Skin of body (tissue), 2 donors: ENCODE measurements at regions not wholly inside any gene's neighbourhood (a gene's known extent, or its start where the extent isn't known, plus 50 kb on each side); places are given as distances from the start of the nearest gene placed in this dataset. TPM values are rescaled to one million over a fixed set of nuclear protein-coding genes. Genes with fewer than 3 reads are reported as not detected.

ENCODE experiments used
- DNase-seq: peaks from one replicate; lab custom pipeline; 2025; lab: John Stamatoyannopoulos, UW
- small RNA-seq: library from RNA; depleted of rRNA; stranded (forward); fragments of <200 nt; gene quantifications from one replicate; pipeline ENCODE3, GENCODE V24; 2014; ENCODE audit warnings: low replicate concordance

DNA sequence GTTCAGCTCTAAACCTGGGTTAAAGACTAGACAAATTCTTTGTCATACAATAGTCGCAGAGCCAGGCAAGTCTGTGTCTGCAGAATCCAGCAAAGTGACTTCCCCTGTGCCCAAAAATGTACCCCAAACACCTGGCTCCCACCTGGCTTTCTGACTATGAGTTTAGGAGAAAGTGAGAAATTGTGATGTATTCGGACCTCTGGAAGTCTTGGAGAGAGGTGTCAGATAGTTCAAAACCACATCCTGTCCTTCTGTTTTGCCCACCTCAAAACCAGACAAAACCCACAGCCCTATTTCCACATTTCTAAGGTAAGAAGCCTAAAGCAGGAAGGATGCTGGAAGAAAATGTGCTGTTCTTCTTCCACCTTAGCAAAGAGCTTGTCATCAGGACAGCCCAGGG lies 63.8 kb upstream of the CLMP start:
- DNase-seq = no peak

DNA sequence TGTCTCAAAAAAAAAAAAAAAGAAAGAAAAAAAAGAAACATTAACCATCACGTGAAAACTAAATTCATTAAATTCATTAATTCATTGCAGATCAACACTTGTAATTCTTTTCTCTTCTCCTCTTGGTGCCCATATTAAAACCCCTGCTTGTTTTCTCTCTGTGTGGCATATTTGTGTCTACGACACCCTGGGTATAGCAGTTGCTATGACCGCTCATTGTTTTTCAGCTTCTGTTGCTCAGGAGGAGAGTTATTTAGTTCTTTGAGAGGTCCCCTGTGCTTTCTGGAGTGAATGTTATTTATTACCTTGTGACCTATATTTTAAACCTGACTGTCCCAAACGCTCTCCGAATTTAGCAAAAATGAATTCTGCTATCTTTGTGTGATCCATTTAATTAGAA lies 62.3 kb upstream of the CLMP start:
- no peak for DNase-seq

DNA sequence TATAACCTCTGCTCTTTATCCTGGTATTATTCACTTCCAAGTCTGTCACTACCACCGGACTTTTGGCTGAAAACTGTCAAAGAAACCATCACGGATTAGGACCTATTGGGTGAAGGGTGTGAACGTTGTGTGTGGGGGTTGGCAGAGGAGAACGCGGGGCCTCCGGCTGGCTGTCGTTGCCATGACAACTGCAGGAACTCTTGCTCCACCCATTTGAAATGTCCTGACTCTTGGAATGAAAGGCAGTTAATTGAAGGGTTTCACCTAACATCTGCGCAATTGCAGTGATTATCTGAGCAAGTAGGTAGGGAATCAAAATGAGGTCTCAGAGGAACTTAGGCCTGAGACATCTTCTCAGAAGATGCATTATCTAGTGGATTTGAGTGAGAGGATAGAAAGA lies 60.9 kb upstream of the CLMP start:
- DNase-seq = no peak

DNA sequence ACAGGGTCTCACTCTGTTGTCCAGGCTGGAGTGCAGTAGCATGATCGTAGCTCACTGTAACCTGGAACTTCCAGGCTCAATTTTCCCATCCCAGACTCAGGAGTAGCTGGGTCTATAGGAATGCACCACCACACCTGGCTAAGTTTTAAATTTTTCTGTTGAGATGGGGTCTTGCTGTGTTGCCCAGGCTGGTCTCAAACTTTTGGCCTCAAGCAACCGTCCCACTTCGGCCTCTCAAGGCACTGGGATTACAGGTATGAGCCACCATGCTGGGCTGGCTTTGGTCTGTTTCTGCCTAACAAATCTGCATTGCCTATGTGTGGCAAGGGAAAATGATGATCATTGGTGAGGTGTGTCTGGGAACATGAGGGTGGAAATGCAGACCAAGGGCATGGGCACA lies 59.3 kb upstream of the CLMP start:
- no peak for DNase-seq

DNA sequence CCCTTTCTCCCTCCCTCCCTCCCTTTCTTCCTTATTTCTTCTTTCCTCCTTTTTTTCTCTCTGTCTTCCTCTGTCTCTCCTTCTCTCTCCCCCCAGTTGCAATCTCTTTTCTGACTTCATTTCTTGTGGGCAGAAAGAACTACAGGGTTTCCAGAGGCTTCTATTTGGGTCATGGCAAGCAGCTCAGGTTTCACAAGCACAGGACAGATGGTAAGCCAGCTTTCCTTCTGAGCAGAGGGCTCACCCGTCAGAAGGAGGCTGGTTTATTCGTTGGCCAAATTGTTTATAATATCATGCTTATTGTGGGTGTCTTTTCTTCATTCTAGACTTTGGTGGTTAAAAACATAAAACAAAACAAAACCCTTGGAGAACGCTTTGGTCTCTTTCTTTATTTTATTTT lies 58.9 kb upstream of the CLMP start:
- DNase-seq = no peak

DNA sequence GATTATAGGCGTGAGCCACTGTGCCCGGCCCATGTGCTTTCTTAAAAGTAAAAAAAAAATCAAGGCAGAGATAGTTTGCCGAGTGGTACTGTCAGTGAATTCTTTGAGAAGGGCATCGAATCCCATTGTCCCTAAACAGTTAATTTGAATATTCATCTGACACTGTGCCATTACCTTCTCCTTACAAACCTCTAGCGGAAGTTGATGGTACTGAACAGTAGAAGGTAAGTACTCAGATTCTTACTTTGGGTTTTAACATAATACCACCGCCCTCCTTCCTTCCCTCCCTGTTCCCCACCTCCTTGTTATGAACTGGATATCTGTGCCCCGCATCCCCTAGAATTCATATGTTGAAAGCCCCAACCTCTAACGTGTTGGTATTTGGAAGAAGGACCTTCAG lies 58.2 kb upstream of the CLMP start:
- no peak for DNase-seq

DNA sequence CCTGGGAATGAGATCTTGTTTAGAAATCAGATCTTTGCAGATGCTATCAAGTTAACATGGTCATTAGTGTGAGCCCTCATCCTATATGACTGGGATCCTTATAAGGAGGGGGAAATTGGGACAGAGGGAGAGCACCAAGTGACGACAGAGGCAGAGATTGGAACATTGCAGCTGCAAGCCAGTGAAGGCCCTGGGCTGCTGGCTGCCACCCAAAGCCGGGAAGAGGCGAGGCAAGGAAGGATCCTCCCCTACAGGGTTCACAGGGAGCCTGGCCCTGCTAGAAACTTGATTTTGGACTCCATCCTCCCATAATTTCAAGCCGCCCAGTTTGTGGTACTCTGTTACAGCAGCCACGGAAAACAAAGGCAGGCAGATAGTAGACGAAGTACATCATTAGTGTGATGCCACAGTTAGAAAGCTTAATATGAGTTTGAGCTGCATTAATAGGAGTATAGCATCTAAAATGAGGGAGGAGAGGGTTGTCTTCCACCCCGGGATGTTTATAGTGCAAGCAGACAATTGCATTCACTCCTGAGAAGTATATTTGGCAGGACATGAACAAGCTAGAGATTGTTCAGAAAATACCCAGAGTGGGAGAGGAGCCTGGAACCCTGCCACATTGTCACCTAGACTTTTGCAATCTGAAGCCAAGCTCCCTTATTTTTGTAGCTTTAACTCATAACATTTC lies 56.8 kb upstream of the CLMP start:
- peak; percentile 18 for DNase-seq

DNA sequence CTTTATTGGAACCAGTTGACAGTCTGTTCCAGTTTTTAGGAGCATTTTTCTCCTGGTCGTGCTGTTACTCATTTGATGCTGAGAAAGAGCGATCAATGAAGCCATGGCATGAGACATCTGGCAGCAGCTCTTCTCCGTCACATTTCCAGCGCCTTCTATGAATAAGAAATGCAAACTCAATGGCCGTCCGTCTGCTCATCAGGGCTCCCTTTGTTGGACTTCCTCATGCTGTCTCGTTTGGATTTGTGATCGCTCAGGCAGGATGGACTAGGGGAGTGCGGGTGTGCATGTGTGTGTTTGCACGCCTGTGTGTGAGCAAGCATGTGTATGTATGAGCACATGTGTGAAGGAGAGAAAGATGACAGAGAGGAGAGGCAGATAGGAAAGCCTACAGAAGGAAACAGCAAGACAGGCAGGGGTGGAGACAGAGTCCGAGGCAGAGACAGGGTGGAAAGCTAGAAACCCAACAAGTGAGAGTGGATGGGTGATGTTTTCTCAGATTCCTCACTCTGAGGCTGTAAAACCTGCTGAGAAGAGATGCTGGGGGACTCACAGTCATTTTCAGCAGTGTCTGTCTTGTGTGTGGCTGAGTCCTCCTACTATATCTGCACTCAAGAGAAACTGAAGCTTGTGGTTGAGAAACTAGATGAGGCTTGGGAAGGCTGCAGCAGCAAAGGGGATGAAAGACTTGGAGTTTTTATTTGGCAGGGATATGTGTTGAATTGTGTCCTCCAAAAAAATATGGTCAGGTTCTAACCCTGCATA lies 56.0 kb upstream of the CLMP start:
- peak; percentile 6 for DNase-seq

DNA sequence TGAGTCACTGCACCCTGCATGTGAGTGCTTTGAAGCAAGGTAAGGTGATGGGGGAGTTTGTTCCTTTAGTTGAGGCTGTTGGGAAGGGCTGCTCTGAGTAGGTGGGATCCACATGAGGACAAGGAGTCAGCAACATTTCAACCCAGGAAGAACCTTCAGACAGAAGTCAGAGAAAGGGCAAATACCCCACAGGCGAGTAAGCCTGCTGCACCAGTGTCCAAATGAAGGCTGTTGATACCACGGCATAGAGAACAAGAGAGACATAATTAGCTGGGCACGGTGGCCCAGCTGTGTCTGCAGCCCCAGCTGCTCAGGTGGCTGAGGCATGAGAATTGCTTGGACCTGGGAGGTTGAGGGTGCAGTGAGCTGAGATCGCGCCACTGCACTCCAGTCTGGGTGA lies 54.3 kb upstream of the CLMP start:
- DNase-seq = no peak

DNA sequence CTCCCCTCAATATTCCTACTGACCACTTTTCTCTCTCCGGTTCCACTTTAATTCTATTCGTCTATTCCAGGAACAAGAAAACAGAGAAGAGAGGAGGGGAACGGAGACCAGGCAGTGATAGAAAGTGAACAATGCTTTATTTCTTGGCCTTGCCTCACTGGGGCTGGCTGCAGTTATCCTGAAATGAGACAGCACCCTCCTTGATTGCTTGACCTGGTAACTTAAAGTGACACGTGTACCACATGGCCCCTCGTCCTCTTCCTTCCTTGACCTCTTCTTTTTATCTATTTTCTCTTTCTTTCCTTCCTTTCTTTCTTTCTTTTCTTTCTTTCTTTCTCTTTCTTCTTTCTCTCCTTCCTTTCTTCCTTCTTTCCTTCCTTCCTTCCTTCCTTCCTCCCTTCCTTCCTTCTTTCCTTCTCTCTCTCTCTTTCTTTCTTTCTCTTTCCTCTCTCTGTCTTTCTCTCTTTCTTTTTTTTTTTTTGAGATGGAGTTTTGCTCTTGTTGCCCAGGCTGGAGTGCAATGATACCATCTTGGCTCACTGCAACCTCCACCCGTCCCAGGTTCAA lies 52.8 kb upstream of the CLMP start:
- no peak for DNase-seq

DNA sequence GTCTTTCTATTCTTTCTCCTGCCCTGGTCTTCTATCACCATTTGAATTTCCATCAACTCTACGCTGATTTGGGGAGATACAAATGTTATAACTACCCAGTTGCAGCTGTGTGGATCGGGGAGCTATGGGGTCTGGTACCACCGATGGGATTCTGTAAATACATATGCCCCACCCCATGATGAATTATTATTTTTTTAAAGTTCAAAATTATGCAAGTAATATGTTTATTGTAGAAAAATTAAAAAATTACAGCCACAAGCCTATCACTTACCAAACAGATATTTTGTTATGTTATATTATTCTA lies 52.4 kb upstream of the CLMP start:
- no peak for DNase-seq

DNA sequence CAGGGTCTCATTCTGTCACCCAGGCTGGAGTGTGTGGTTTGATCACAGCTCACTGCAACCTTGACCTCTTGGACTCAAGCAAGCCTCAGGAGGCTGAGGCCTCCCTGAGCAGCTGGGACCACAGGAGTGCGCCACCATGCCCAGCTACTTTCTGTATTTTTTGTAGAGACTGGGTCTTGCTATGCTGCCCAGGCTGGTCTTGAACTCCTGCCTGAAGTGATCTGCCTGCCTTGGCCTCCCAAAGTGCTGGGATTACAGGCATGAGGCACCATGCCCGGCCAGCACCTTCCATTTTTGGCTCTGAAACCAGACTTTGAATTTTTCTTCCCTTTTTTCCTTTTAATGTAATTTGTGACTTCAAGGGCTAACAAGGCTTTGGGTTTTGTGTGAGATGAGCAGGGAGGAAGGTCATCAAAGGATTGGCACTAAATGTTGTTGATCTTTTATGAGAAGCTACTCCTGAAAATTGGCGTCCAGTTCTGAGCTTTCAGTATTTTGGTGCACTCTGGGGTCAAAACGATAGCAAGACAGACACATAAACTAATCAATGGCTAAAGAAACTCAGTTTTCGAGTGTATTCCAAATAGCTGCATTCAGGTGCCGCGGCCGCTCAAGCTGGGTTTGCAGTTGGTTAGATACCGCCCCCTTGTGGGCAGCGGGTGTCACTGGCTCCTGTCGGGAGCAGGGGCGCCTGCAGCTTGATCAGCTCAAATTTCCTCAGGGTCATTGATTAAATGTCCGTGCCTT lies 51.9 kb upstream of the CLMP start:
- peak; percentile 33 for DNase-seq

DNA sequence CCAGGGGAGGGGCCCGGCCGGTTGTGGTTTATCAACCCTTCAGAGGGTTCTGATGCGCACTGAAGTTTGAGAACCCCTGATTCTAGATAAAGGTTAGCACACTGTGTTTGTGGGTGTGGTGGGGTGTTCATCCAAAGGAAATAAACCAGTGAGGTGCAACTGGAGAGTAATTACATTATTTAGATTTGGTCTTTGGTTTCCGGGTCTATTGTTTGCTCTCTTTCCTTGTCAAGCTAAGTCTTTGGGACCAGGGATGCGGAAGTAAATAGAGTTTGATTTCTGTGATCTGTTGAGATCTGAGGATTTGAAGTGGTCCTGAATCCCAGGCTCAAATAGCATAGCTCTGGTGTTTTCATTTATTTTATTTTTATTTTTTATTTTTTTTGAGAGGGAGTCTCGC lies 50.5 kb upstream of the CLMP start:
- DNase-seq = no peak

Small RNA genes lying in the stretch of these regions (small RNA-seq; reads per million reads assigned to genes)
- gene RF00096 = not detected
